ENCODE measurements at regions not wholly inside any gene's neighbourhood (a gene's known extent, or its start where the extent isn't known, plus 50 kb on each side); places are given as distances from the start of the nearest gene placed in this dataset.

DNA sequence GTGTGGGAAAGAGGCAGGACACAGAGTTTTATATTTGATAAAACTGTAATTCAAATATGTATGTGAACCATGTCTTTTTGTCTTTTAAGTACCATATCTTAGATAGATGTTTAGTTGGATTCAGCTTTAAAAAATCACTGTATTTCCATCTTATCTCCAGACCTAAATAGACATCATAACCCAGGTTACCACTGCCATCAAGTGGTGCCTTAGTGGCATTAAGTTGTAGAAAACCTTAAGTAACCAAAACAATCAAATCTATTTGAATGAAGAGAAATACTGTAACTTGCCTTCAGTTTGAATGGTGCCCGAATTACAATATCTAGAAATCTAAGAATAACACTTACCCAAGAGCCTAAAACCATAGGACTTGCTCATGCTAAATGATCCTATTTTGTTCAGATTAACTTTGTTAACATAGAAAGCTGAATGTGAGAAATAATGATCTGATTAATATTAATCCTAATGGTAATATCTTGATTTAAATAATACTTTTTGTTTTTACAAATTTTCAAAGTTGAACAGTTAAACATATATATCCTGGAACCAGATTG lies 92.5 kb upstream of the MAP2 start:
- H3K9me3 ChIP-seq (ENCODE audit: control insufficient read depth, insufficient read depth, low read length), result no peaks in the 10 kb centered on the region
- no peak for DNase-seq (ENCODE audit: low read depth, low spot score)
- no CpG with 5 or more reads among the region's 1 CpG for WGBS (ENCODE audit: insufficient coverage, insufficient read length)

DNA sequence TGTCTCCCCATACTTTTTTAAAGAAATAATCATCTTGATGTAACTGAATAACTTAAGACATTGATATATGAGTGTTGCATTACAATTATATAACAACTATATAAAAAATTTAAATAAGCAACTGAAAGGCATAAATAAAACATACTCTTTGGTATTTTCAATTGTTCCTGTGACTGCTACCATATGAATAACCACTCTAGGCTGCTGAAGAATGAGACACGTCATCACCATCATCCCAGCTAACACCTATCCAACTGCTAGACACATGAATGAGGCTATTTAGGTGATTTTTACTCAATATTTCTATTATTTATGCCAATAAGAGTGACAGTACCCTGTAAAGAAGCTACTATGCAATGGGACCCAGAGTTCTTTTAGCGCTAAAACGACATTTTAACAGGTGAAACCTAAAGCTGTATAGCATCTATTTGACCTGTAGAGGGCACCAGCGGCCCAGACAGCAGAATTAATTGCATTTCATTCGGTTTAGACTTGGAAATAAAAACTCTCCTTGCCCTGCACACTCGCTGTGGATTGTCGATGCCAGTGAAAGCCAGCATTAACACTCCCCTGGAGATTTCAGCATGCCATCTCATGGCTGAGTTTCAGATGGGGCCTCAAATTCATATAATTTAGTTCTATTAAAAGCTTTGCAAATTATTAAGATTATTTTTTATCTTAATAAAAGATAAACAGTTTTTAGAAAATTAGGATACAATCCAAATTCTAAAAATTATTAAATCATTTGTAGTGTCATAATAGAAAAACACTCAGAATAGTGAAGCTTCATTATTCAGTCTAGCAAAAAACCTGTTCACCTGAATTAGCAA lies 89.4 kb upstream of the MAP2 start:
- H3K27me3 ChIP-seq (ENCODE audit: control insufficient read depth, insufficient read depth, low read length), result no peaks in the 10 kb centered on the region
- H3K4me1 ChIP-seq (ENCODE audit: control insufficient read depth, insufficient read depth, low read length), result no peaks in the 10 kb centered on the region
- DNase-seq (ENCODE audit: low read depth, low spot score), result no peak
- H3K9me3 ChIP-seq (ENCODE audit: control insufficient read depth, insufficient read depth, low read length), result no peaks in the 10 kb centered on the region
- no peak overlapping the region for H3K27ac ChIP-seq (ENCODE audit: low read length)
- H3K4me3 ChIP-seq (ENCODE audit: low read length), result no peak overlapping the region
- no CpG with 5 or more reads among the region's 7 CpGs for WGBS (ENCODE audit: insufficient coverage, insufficient read length)
- H3K36me3 ChIP-seq (ENCODE audit: control insufficient read depth, insufficient read depth, low read length), result no peaks in the 10 kb centered on the region

More for the DNA sequence above, 92.5 kb upstream of the MAP2 start:
- Histone ChIP-seq H3K27me3 (ENCODE audit: control insufficient read depth, insufficient read depth, low read length) (no peaks in the 10 kb centered on the region), H3K4me3 (ENCODE audit: low read length) (no peak overlapping the region), H3K27ac (ENCODE audit: low read length) (no peak overlapping the region), H3K4me1 (ENCODE audit: control insufficient read depth, insufficient read depth, low read length) (no peaks in the 10 kb centered on the region), H3K36me3 (ENCODE audit: control insufficient read depth, insufficient read depth, low read length) (no peaks in the 10 kb centered on the region)

DNA sequence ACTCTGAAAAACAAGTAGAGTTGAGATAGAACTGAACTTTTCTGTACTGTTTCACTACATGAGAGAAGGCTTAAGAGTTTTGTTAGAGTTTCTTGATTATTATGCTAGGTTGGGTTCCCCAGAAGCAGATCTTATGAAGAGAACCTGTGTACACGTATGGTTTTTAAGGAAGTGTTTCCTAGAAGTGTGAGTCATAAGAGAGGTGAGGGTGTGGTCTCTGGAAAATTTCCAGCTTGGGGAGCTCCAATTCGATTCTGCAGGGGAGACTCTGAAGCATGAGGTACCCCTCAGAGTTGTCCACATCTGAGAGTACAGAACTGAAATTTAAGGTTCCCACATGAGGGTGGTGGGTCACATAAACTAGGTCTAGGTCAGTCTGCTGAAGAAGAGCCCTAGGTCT lies 83.3 kb upstream of the MAP2 start:
- DNase-seq (ENCODE audit: low read depth, low spot score), result no peak
- no peaks in the 10 kb centered on the region for H3K4me1 ChIP-seq (ENCODE audit: control insufficient read depth, insufficient read depth, low read length)
- no peak overlapping the region for H3K4me3 ChIP-seq (ENCODE audit: low read length)
- no CpG with 5 or more reads among the region's 2 CpGs for WGBS (ENCODE audit: insufficient coverage, insufficient read length)
- H3K27me3 ChIP-seq (ENCODE audit: control insufficient read depth, insufficient read depth, low read length), result no peaks in the 10 kb centered on the region
- H3K27ac ChIP-seq (ENCODE audit: low read length), result no peak overlapping the region
- no peaks in the 10 kb centered on the region for H3K36me3 ChIP-seq (ENCODE audit: control insufficient read depth, insufficient read depth, low read length)
- H3K9me3 ChIP-seq (ENCODE audit: control insufficient read depth, insufficient read depth, low read length), result no peaks in the 10 kb centered on the region

DNA sequence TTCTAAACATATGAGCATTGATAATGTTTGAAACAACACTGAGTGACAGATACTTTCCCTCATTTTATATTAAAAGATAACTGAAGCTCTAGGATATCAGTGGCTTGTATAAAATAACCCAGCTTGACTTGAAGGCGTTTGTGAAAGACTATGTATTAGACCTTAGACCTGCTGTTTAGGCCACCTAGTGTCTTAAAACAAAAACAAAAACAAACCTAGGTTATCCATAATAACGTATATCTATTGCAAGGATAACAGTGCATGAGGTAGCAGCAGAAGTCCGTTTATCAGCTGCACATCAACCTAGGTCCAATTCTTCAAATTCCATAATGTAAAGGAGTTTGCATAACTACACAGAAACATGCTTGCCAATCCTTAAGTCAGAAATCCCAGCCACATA lies 79.5 kb upstream of the MAP2 start:
- Histone ChIP-seq H3K4me3 (ENCODE audit: low read length) (no peak overlapping the region), H3K27me3 (ENCODE audit: control insufficient read depth, insufficient read depth, low read length) (no peaks in the 10 kb centered on the region), H3K4me1 (ENCODE audit: control insufficient read depth, insufficient read depth, low read length) (no peaks in the 10 kb centered on the region; the same call in 1 of the 2 replicates), H3K27ac (ENCODE audit: low read length) (no peak overlapping the region), H3K36me3 (ENCODE audit: control insufficient read depth, insufficient read depth, low read length) (no peaks in the 10 kb centered on the region), H3K9me3 (ENCODE audit: control insufficient read depth, insufficient read depth, low read length) (no peaks in the 10 kb centered on the region)
- no CpG with 5 or more reads among the region's 3 CpGs for WGBS (ENCODE audit: insufficient coverage, insufficient read length)
- no peak for DNase-seq (ENCODE audit: low read depth, low spot score)

DNA sequence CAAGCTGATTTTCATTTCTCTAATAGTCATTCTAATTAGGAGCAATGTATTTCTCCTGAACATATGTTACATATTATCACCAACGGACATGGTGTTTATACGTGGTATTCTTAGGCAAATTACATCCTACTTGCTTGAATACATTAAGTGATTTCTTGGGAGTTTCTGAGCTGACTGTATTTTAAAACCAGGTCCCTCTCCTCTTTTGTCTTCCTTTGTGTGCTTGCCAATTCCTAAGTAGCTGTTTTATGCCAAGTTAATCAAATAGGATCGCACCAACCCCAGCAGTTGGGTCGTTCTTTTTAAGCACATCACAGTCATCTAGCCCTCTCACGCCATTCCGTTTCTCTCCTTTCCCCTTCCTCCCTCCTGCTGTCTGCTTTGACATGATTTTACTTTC lies 75.4 kb upstream of the MAP2 start:
- Histone ChIP-seq H3K27me3 (ENCODE audit: control insufficient read depth, insufficient read depth, low read length) (no peaks in the 10 kb centered on the region), H3K4me3 (ENCODE audit: low read length) (no peak overlapping the region), H3K4me1 (ENCODE audit: control insufficient read depth, insufficient read depth, low read length) (no peaks in the 10 kb centered on the region; the same call in 1 of the 2 replicates), H3K9me3 (ENCODE audit: control insufficient read depth, insufficient read depth, low read length) (no peaks in the 10 kb centered on the region), H3K36me3 (ENCODE audit: control insufficient read depth, insufficient read depth, low read length) (no peaks in the 10 kb centered on the region), H3K27ac (ENCODE audit: low read length) (no peak overlapping the region)
- WGBS (ENCODE audit: insufficient coverage, insufficient read length), result no CpG with 5 or more reads among the region's 6 CpGs
- no peak for DNase-seq (ENCODE audit: low read depth, low spot score)

DNA sequence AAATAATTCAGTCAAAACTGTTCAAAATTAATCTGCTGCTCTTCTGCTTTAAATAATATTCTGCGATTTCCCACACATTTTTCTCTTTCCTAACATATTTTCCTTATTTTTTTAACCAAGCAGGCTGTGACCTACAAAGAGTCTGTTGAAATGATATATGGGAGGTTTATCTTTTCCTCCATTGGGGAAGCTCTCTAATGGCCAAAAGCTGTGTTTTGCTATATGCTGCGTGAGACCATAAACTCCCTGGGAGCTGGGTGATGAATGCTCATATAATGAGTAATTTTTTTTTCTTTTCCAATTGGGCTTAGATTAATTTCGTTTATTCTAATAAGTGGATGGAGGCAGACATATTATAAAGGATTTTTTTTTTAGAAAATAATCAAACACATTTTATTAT lies 72.2 kb upstream of the MAP2 start:
- no peak for DNase-seq (ENCODE audit: low read depth, low spot score)
- 100% methylated on average over 1 of the region's 3 CpGs for WGBS (ENCODE audit: insufficient coverage, insufficient read length)

DNA sequence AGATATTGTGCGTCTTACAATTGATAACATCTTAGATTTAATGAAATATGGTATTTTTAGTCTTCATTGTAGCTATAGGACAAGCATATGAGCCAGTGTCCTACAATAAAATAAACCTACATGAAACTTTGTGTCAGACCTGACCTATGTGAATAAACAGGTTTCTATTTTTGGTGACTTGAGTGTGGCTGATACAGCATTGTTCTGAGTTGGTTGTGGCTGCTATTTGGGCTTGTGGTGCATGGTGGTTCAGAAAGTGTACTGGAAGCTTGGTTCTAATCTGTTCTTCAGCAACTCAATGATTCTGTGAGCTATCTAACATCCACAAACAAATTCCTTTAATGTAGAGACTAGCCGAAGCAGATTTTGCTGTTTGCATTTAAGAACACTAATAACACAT lies 64.9 kb upstream of the MAP2 start:
- DNase-seq (ENCODE audit: low read depth, low spot score), result no peak
- no peak overlapping the region for H3K27ac ChIP-seq (ENCODE audit: low read length)
- H3K9me3 ChIP-seq (ENCODE audit: control insufficient read depth, insufficient read depth, low read length), result no peaks in the 10 kb centered on the region
- H3K27me3 ChIP-seq (ENCODE audit: control insufficient read depth, insufficient read depth, low read length), result no peaks in the 10 kb centered on the region
- no peak overlapping the region for H3K4me3 ChIP-seq (ENCODE audit: low read length)
- H3K36me3 ChIP-seq (ENCODE audit: control insufficient read depth, insufficient read depth, low read length), result no peaks in the 10 kb centered on the region
- no peaks in the 10 kb centered on the region for H3K4me1 ChIP-seq (ENCODE audit: control insufficient read depth, insufficient read depth, low read length)
- WGBS (ENCODE audit: insufficient coverage, insufficient read length), result no CpG with 5 or more reads among the region's 2 CpGs

More for the DNA sequence above, 72.2 kb upstream of the MAP2 start:
- Histone ChIP-seq H3K27ac (ENCODE audit: low read length) (no peak overlapping the region), H3K9me3 (ENCODE audit: control insufficient read depth, insufficient read depth, low read length) (no peaks in the 10 kb centered on the region), H3K4me1 (ENCODE audit: control insufficient read depth, insufficient read depth, low read length) (no peaks in the 10 kb centered on the region; the same call in 1 of the 2 replicates), H3K27me3 (ENCODE audit: control insufficient read depth, insufficient read depth, low read length) (no peaks in the 10 kb centered on the region), H3K4me3 (ENCODE audit: low read length) (no peak overlapping the region), H3K36me3 (ENCODE audit: control insufficient read depth, insufficient read depth, low read length) (no peaks in the 10 kb centered on the region)

DNA sequence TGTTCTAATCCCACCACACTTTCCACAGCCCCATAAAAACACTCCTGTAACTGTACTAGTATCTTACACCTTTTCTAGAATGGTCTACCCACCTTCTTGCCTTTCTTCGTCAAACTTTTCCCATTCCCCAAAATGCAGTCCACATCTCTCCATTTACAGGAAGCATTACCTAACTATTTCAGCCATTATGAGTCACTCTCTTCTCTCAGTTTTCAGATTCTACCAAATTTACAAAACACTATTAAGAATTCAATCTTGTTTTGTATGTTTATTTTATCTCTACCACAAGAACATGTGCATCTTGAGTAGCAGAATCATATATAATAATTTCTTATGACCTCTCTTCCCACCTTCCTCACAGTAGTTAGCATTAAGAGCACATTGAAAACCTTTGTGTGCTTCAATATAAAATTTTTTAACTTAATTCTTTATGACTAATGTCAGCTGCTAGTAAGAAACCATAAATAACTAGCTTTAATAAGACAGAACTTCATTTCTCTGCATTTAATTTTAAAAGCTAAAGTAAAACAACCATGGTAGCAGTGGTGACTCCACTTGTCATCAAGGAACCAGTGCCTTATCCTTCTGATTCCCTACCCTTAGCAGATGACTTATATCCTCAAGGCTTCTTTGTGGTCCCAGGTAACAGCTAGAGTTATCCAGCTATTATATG lies 56.6 kb upstream of the MAP2 start:
- WGBS (ENCODE audit: insufficient coverage, insufficient read length), result no CpG with 5 or more reads among the region's 1 CpG
- H3K36me3 ChIP-seq (ENCODE audit: control insufficient read depth, insufficient read depth, low read length), result no peaks in the 10 kb centered on the region
- no peak for DNase-seq (ENCODE audit: low read depth, low spot score)
- no peak overlapping the region for H3K27ac ChIP-seq (ENCODE audit: low read length)
- no peaks in the 10 kb centered on the region for H3K9me3 ChIP-seq (ENCODE audit: control insufficient read depth, insufficient read depth, low read length)
- H3K27me3 ChIP-seq (ENCODE audit: control insufficient read depth, insufficient read depth, low read length), result no peaks in the 10 kb centered on the region
- no peak overlapping the region for H3K4me3 ChIP-seq (ENCODE audit: low read length)
- H3K4me1 ChIP-seq (ENCODE audit: control insufficient read depth, insufficient read depth, low read length), result no peaks in the 10 kb centered on the region

DNA sequence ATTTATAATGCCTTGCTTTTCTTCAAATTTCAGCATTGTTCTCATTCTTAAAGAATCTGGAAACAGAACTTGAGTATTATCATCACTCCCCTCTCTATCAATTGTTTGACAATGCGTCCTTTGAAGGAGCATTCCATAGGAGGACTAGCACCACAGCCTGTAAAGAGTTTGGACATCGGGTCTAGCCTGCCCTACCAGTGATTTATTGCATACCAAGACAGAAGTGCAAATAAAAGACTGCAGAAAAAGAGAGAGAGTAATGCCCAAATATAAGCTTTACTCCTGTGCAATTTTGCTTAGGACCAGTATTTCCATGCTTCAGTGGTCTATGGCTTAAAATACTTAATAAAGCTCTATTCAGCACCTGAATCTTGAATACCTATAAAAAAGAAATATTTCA lies 55.4 kb upstream of the MAP2 start:
- Histone ChIP-seq H3K4me1 (ENCODE audit: control insufficient read depth, insufficient read depth, low read length) (no peaks in the 10 kb centered on the region), H3K36me3 (ENCODE audit: control insufficient read depth, insufficient read depth, low read length) (no peaks in the 10 kb centered on the region), H3K4me3 (ENCODE audit: low read length) (no peak overlapping the region), H3K9me3 (ENCODE audit: control insufficient read depth, insufficient read depth, low read length) (no peaks in the 10 kb centered on the region), H3K27me3 (ENCODE audit: control insufficient read depth, insufficient read depth, low read length) (no peaks in the 10 kb centered on the region), H3K27ac (ENCODE audit: low read length) (no peak overlapping the region)
- DNase-seq (ENCODE audit: low read depth, low spot score), result no peak
- WGBS (ENCODE audit: insufficient coverage, insufficient read length), result no CpG with 5 or more reads among the region's 2 CpGs

DNA sequence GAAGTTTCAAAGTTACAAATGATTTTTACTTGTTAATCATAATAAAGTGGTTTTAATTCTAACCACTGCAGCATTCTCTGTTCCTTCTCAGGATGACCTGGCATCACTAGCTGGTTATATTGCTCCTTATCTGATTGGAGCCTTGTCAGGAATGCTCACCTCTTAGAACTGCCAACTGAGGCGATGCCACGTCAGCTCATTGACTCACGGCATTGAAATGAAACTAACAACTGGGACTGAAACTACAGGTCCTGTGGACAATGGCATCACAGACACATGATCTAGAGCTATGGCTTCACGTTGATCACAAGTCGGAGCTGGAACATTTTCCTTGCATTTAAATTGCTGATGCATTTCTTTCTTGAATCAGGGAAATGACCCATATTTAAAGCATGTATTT lies 54.9 kb upstream of the MAP2 start:
- Histone ChIP-seq H3K9me3 (ENCODE audit: control insufficient read depth, insufficient read depth, low read length) (no peaks in the 10 kb centered on the region), H3K36me3 (ENCODE audit: control insufficient read depth, insufficient read depth, low read length) (no peaks in the 10 kb centered on the region), H3K4me1 (ENCODE audit: control insufficient read depth, insufficient read depth, low read length) (no peaks in the 10 kb centered on the region), H3K4me3 (ENCODE audit: low read length) (no peak overlapping the region), H3K27ac (ENCODE audit: low read length) (no peak overlapping the region), H3K27me3 (ENCODE audit: control insufficient read depth, insufficient read depth, low read length) (no peaks in the 10 kb centered on the region)
- no peak for DNase-seq (ENCODE audit: low read depth, low spot score)
- WGBS (ENCODE audit: insufficient coverage, insufficient read length), result no CpG with 5 or more reads among the region's 5 CpGs
